HepG2 (cell line): ENCODE measurements at regions not wholly inside any gene's neighbourhood (a gene's known extent, or its start where the extent isn't known, plus 50 kb on each side); places are given as distances from the start of the nearest gene placed in this dataset.

ENCODE experiments used
- ATAC-seq: fragments of 200-7000 bp; cut with Tn5 transposase; 3 replicates; pipeline ENCODE4 v1.9.1; 2020; ENCODE audit warnings: mild to moderate bottlenecking, moderate library complexity
- BruUV-seq: library from RNA; stranded (reverse); fragments of 400-500 nt; replicated peaks from 2 replicates; lab custom pipeline; 2021; lab: Mats Ljungman, UMichigan
- CTCF ChIA-PET: fragments of 300-600 bp; formaldehyde crosslinking; extraction: SDS; loops from one replicate; lab custom pipeline; 2021; ENCODE audit warnings: low total read pairs, inconsistent platforms, low intra/inter-chr PET ratio; lab: Yijun Ruan, JAX
- POLR2A ChIA-PET: fragments of 350-600 bp; sonication (Branson Sonifier 250); formaldehyde crosslinking; loops from one replicate; lab custom pipeline; 2020; ENCODE audit warnings: antibody characterized with exemption, inconsistent platforms; lab: Yijun Ruan, JAX
- DNase-seq: peaks from one replicate; pipeline ENCODE4 v3.0.0-alpha.2; 2015; ENCODE audit warnings: low spot score
- FAIRE-seq: peaks from 3 replicates; lab custom pipeline; 2011; peaks lifted over from hg19 to GRCh38; lab: Jason Lieb, UNC
- H2AFZ ChIP-seq: one replicate; pipeline ENCODE4 v1.6.1; 2011; ENCODE audit warnings: low read length, inconsistent platforms
- H3K27ac ChIP-seq: fragments of 300-600 bp; 3 replicates; pipeline ENCODE4 v1.8.0; 2011; ENCODE audit warnings: mixed run types, mild to moderate bottlenecking, mixed read lengths, low read length, inconsistent platforms; ENCODE audit not compliant: insufficient read depth; ENCODE audit errors: extremely low read length
- H3K27me3 ChIP-seq, 2 experiments: fragments of 200-600 bp in 1 of 2; 2 replicates in 1 of 2; 3 replicates in 1 of 2; pipeline versions ENCODE4 v1.6.0 to v1.8.0; 2011; ENCODE audit warnings: low read length in 2 of 2, mild to moderate bottlenecking in 2 of 2, moderate library complexity in 2 of 2, inconsistent platforms in 1 of 2; ENCODE audit not compliant: insufficient read depth in 2 of 2, control insufficient read depth in 1 of 2
- H3K36me3 ChIP-seq, 2 experiments: fragments of 200-600 bp in 1 of 2; replicated peaks in 1 of 2; 2 replicates in 1 of 2; 3 replicates in 1 of 2; pipeline versions ENCODE4 v1.5.1 to v1.8.0; 2011; ENCODE audit warnings: low read length in 2 of 2, inconsistent platforms in 1 of 2; ENCODE audit not compliant: insufficient read depth in 2 of 2, control insufficient read depth in 1 of 2
- H3K4me1 ChIP-seq: 2 replicates; pipeline ENCODE4 v1.5.1; 2012; ENCODE audit warnings: low read length, inconsistent platforms; ENCODE audit not compliant: insufficient read depth
- H3K4me2 ChIP-seq: 2 replicates; pipeline ENCODE4 v1.6.0; 2011; ENCODE audit warnings: low read depth, low read length, inconsistent platforms
- H3K4me3 ChIP-seq, 3 experiments: fragments of 200-600 bp in 1 of 3; sonication (generic), shearing (Covaris generic) in 1 of 3; replicated peaks in 1 of 3; 2 replicates each; pipeline ENCODE4 v1.5.1; 2011 to 2016; ENCODE audit warnings: low read length in 3 of 3, inconsistent platforms in 2 of 3, low read depth in 2 of 3, mild to moderate bottlenecking in 2 of 3, control low read depth in 1 of 3, mixed read lengths in 1 of 3; ENCODE audit not compliant: insufficient read depth in 1 of 3
- H3K79me2 ChIP-seq: one replicate; pipeline ENCODE4 v1.6.1; 2011; ENCODE audit warnings: low read length, inconsistent platforms; ENCODE audit not compliant: insufficient read depth
- H3K9ac ChIP-seq: 2 replicates; pipeline ENCODE4 v1.6.0; 2011; ENCODE audit warnings: mild to moderate bottlenecking, low read depth, low read length, inconsistent platforms; ENCODE audit not compliant: insufficient read depth
- H3K9me3 ChIP-seq: 2 replicates; pipeline ENCODE4 v1.5.1; 2012; ENCODE audit warnings: mild to moderate bottlenecking, low read length
- H4K20me1 ChIP-seq: 2 replicates; pipeline ENCODE4 v1.6.0; 2011; ENCODE audit warnings: inconsistent platforms, mild to moderate bottlenecking, low read length, moderate library complexity; ENCODE audit not compliant: insufficient read depth
- AFF4 ChIP-seq: sonication (generic); formaldehyde crosslinking; IDR thresholded peaks from 2 replicates; pipeline ENCODE4 v1.4.0; 2020; ENCODE audit warnings: missing genetic modification reagents
- KAT7 ChIP-seq: IDR thresholded peaks from 2 replicates; pipeline ENCODE4 v1.6.1; 2018; ENCODE audit warnings: borderline replicate concordance, missing compliant biosample characterization
- NONO ChIP-seq, 2 experiments: fragments of 450-650 bp in 1 of 2; sonication (generic) in 1 of 2; formaldehyde crosslinking in 1 of 2; IDR thresholded peaks in 1 of 2; conservative IDR thresholded peaks in 1 of 2; 2 replicates each; pipeline versions ENCODE4 v1.6.1 to v1.8.0; 2017 to 2022; ENCODE audit warnings: mild to moderate bottlenecking in 1 of 2, missing genetic modification reagents in 1 of 2, moderate library complexity in 1 of 2
- ZNF326 ChIP-seq: sonication (generic); formaldehyde crosslinking; IDR thresholded peaks from 2 replicates; pipeline ENCODE4 v1.4.0; 2020; ENCODE audit warnings: missing genetic modification reagents, borderline replicate concordance
- ZNF616 ChIP-seq: sonication (generic); formaldehyde crosslinking; IDR thresholded peaks from 2 replicates; pipeline ENCODE4 v1.5.0; 2020; ENCODE audit warnings: low read depth, mild to moderate bottlenecking, missing genetic modification reagents
- ZNF776 ChIP-seq: sonication (generic); formaldehyde crosslinking; IDR thresholded peaks from 2 replicates; pipeline ENCODE4 v1.4.0; 2020; ENCODE audit warnings: mild to moderate bottlenecking, missing genetic modification reagents
- WGBS: methylation state at CpG from one replicate; pipeline ENCODE4 v1.1.6; 2017; ENCODE audit warnings: low lambda C conversion rate; 5-methylcytosine and 5-hydroxymethylcytosine counted together
- in situ Hi-C: cut with HindIII; loops from 2 replicates; pipeline ENCODE4 v1.10.0; 2017; ENCODE audit warnings: low pct_unique_long_range_greater_than_20kb; ENCODE audit not compliant: extremely low pct_ligation_motif_present
- intact Hi-C: fragments of 100-400 bp; cut with micrococcal nuclease; formaldehyde crosslinking; loops from one replicate; pipeline ENCODE4 v1.10.0; 2022; ENCODE audit not compliant: unreplicated experiment
- TF ChIP-seq, protein P1 (sequence below): IDR thresholded peaks from 2 replicates; pipeline ENCODE4 v1.6.1; 2016; ENCODE audit warnings: missing genetic modification reagents, missing compliant biosample characterization
- TF ChIP-seq, protein P2 (sequence below): sonication (generic); formaldehyde crosslinking; conservative IDR thresholded peaks from 2 replicates; pipeline ENCODE4 v1.4.0; 2020; ENCODE audit warnings: missing genetic modification reagents
- TF ChIP-seq, protein P3 (sequence below): sonication (generic); formaldehyde crosslinking; IDR thresholded peaks from 2 replicates; pipeline ENCODE4 v1.9.0; 2021; ENCODE audit warnings: missing genetic modification reagents, borderline replicate concordance

DNA sequence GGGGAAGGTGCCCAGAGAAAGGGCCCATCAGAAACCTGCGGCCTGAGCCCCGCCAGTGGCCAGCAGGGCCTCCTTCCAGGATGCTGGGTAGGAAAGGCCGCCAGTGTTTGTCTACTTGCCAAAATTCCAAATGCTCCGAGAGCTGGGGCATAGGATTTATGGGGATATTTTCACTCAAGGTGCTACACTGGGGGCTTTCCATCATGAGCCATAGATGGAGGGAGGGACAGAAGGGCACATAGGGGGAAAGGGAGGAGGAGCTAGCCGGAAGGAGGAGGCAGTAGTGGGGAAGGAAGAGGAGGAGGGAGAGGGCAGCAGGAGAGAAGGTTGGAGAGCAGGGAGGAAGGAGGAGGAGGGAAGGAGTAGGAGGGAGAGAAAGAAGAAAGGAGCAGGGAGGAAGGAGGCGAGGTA is 494.7 kb upstream of the PROK2 start:
- Histone ChIP-seq H3K4me2 (no peak overlapping the region), H4K20me1 (no peaks in the 10 kb centered on the region), H3K4me3 (no peak overlapping the region), H3K9ac (no peak overlapping the region), H3K79me2 (no peaks in the 10 kb centered on the region), H3K27ac (no peak overlapping the region), H3K9me3 (no peaks in the 10 kb centered on the region), H3K4me1 (peaks cover 2% of the 10 kb centered on the region), H2AFZ (no peak overlapping the region), H3K27me3 (peaks cover under 1 to 2% of the 10 kb centered on the region in 2 experiments; a peak in 3 of 5 replicates), H3K36me3 (no peaks in the 10 kb centered on the region)
- POLR2A ChIA-PET, result no interaction called here
- CTCF ChIA-PET, result no interaction called here
- intact Hi-C loops, result no loop called here
- in situ Hi-C loops, result no loop called here
- 0 out of 2 replicates have a peak, but pooled peaks have one; percentile 37 for TF ChIP-seq NONO (IDR thresholded peaks at IDR 0.05)
- no peak for TF ChIP-seq NONO (CRISPR knock-in tag; conservative IDR thresholded peaks at IDR 0.05)
- no peak for TF ChIP-seq ZNF616 (CRISPR knock-in tag)
- TF ChIP-seq ZNF326 (CRISPR knock-in tag), result no peak
- no peak for TF ChIP-seq ZNF776 (CRISPR knock-in tag)
- FAIRE-seq (no peak), DNase-seq (no peak), ATAC-seq (no peak)
- BruUV-seq, result no TSS peak
- 21% methylated on average over 6 of the region's 6 CpGs for WGBS

DNA sequence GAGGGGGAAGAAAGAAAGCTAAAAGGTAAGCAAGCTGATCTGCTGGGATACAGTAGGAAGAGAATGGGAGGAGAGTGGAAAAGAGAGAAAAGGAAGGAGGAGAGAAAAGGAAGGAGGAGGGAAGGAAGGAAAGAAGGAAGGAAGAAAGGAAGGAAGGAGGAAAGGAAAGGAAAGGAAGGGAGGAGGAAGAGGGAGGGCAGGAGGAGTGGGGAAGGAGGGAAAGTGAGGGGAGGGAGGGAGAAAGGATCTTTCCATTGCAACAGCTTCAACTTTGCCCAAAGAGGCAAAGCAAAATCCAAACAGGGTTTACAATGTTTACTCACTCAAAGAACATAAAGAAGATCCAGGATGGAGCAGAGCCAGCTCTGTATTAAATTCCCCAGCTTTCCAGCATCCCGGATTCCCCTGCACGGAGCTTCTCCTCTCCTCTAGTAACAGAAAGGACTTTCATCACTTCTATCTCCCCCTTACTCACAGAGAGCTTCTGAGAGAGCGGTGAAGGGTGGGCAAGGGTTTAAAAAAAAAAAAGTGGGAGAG is 494.2 kb upstream of the PROK2 start:
- DNase-seq (no peak), FAIRE-seq (no peak), ATAC-seq (no peak)
- intact Hi-C loops (no loop called here), in situ Hi-C loops (no loop called here)
- CTCF ChIA-PET, result no interaction called here
- no TSS peak for BruUV-seq
- Histone ChIP-seq H3K4me3 (no peak overlapping the region), H3K4me2 (no peak overlapping the region), H3K79me2 (no peaks in the 10 kb centered on the region), H3K27me3 (peaks cover 2 to 4% of the 10 kb centered on the region in 2 experiments; a peak in 1 of 5 replicates), H3K36me3 (no peaks in the 10 kb centered on the region), H3K9ac (no peak overlapping the region), H3K4me1 (peaks cover 7% of the 10 kb centered on the region), H3K9me3 (no peaks in the 10 kb centered on the region), H4K20me1 (no peaks in the 10 kb centered on the region), H3K27ac (no peak overlapping the region), H2AFZ (no peak overlapping the region)
- 36% methylated on average over 3 of the region's 3 CpGs for WGBS
- POLR2A ChIA-PET, result no interaction called here
- TF ChIP-seq AFF4 (CRISPR knock-in tag) (no peak), KAT7 (CRISPR knock-in tag) (no peak)
- TF ChIP-seq, protein P1, sequence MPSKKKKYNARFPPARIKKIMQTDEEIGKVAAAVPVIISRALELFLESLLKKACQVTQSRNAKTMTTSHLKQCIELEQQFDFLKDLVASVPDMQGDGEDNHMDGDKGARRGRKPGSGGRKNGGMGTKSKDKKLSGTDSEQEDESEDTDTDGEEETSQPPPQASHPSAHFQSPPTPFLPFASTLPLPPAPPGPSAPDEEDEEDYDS (CRISPR knock-in tag), result no peak
- TF ChIP-seq, protein P2, sequence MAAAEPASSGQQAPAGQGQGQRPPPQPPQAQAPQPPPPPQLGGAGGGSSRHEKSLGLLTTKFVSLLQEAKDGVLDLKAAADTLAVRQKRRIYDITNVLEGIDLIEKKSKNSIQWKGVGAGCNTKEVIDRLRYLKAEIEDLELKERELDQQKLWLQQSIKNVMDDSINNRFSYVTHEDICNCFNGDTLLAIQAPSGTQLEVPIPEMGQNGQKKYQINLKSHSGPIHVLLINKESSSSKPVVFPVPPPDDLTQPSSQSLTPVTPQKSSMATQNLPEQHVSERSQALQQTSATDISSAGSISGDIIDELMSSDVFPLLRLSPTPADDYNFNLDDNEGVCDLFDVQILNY (CRISPR knock-in tag), result no peak
- TF ChIP-seq, protein P3, sequence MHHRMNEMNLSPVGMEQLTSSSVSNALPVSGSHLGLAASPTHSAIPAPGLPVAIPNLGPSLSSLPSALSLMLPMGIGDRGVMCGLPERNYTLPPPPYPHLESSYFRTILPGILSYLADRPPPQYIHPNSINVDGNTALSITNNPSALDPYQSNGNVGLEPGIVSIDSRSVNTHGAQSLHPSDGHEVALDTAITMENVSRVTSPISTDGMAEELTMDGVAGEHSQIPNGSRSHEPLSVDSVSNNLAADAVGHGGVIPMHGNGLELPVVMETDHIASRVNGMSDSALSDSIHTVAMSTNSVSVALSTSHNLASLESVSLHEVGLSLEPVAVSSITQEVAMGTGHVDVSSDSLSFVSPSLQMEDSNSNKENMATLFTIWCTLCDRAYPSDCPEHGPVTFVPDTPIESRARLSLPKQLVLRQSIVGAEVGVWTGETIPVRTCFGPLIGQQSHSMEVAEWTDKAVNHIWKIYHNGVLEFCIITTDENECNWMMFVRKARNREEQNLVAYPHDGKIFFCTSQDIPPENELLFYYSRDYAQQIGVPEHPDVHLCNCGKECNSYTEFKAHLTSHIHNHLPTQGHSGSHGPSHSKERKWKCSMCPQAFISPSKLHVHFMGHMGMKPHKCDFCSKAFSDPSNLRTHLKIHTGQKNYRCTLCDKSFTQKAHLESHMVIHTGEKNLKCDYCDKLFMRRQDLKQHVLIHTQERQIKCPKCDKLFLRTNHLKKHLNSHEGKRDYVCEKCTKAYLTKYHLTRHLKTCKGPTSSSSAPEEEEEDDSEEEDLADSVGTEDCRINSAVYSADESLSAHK (CRISPR knock-in tag), result no peak
